Omental fat pad (tissue), 3 donors: ENCODE measurements at regions not wholly inside any gene's neighbourhood (a gene's known extent, or its start where the extent isn't known, plus 50 kb on each side); places are given as distances from the start of the nearest gene placed in this dataset.

Experiments used
- ATAC-seq: fragments of 150-250 bp; one replicate; pipeline ENCODE4 v1.9.1; 2016; ENCODE audit warnings: mild to moderate bottlenecking, moderate library complexity; ENCODE audit not compliant: low FRiP score
- DNase-seq: peaks from one replicate; pipeline ENCODE4 v3.0.0-alpha.2; 2019; ENCODE audit warnings: low spot score
- TF ChIP-seq, protein P1 (sequence below), 3 donors: fragments of 450-650 bp; IDR thresholded peaks; one replicate each; pipeline ENCODE4 v1.5.1; 2016 to 2017; ENCODE audit warnings: antibody characterized with exemption in 3 of 3, mild to moderate bottlenecking in 3 of 3, moderate library complexity in 2 of 3

DNA sequence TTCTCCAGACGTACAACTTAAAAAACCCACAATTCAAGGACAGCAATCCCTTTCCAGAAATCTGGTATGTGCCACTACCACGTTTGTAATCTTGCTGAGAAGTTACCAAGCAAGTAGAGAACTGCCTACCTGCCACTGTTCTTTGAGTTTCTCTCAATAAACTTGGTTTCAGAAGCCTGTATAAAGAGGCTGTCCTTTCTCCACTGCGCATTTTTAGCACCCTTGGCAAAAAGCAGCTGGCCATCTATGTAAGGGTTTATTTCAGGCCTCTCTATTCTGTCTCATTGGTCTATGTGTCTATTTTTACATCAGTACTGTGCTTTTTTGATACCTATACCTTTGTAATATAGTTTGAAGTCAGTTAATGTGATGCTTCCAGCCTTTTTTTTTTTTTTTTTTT is 665.1 kb upstream of the BRINP3 start:
- ATAC-seq (no peak), DNase-seq (no peak)
- TF ChIP-seq, protein P1, sequence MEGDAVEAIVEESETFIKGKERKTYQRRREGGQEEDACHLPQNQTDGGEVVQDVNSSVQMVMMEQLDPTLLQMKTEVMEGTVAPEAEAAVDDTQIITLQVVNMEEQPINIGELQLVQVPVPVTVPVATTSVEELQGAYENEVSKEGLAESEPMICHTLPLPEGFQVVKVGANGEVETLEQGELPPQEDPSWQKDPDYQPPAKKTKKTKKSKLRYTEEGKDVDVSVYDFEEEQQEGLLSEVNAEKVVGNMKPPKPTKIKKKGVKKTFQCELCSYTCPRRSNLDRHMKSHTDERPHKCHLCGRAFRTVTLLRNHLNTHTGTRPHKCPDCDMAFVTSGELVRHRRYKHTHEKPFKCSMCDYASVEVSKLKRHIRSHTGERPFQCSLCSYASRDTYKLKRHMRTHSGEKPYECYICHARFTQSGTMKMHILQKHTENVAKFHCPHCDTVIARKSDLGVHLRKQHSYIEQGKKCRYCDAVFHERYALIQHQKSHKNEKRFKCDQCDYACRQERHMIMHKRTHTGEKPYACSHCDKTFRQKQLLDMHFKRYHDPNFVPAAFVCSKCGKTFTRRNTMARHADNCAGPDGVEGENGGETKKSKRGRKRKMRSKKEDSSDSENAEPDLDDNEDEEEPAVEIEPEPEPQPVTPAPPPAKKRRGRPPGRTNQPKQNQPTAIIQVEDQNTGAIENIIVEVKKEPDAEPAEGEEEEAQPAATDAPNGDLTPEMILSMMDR (IDR thresholded peaks at IDR 0.05) = no peak

DNA sequence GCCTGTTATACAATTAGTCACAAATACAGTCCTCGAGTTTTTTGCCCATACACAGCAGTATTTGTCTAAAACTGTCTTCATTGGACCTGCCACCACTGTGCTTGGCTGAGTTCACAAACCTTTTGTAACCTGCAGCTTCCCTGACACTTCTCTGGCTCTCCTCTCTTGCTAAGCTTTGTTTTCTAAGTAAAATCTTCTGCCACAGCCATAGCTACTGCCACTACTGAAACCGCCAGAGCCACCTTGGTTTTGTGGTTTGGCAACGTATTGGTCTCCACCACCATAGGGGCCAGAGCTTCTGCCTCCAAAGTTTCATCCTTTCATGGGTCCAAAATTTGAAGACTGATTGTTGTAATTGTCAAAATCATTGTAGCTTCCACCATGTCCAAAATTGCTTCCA is 668.2 kb upstream of the BRINP3 start:
- ATAC-seq = no peak
- TF ChIP-seq, protein P1 (IDR thresholded peaks at IDR 0.05) = no peak
- DNase-seq = no peak

DNA sequence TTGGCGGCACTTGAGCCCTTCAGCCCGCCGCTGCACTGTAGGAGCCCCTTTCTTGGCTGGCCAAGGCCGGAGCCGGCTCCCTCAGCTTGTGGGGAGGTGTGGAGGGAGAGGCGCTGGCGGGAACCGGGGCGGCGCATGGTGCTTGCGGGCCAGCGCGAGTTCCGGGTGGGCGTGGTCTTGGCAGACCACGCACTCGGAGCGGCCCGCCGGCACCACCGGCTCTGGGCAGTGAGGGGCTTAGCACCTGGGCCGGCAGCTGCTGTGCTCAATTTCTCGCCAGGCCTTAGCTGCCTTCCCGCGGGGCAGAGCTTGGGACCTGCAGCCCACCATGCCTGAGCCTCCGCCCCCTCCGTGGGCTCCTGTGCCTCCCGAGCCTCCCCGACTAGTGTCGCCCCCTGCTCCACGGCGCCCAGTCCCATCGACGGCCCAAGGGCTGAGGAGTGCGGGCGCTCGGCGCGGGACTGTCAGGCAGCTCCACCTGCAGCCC is 673.7 kb upstream of the BRINP3 start:
- no peak for DNase-seq
- TF ChIP-seq, protein P1 (IDR thresholded peaks at IDR 0.05) = no peak
- no peak for ATAC-seq

DNA sequence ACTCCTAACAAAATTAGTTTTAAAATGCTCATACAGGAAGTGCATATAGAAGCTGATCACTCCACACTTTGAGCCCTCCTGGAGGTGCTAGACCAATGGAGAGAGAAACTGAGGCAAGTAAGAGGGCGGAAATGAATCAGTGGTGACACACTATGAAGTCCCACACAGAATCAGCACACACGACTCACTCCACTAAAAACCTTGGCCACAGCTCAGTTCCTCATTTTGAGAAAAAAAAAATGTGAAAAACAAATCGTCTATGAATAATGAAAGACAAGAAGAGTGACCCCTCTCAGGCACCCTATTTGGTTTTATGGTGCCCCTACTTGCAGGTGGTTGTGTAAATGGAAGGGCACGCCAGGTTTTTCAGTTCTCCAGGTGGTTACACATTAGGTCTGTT is 675.1 kb upstream of the BRINP3 start:
- DNase-seq (no peak), ATAC-seq (no peak)
- TF ChIP-seq, protein P1 (IDR thresholded peaks at IDR 0.05) = no peak

DNA sequence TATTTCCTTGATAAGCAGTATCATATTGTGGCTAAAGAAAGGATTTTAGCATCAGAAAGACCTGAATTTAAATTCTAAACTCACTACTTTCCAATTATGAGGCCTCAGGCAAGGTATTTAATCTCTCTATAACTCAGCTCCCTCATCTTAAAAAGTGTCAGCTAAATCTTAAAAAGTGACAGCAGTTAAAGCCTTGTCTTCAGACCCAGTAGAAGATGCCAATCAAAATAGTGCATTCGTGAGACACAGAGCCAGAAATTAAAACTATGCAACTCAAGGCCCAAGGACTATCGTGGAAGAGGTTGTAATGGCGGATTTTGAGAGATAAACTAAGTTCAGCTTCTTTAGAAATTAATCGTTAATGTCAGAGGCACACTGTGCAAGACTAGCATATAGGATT is 677.5 kb upstream of the BRINP3 start:
- DNase-seq = no peak
- TF ChIP-seq, protein P1 (IDR thresholded peaks at IDR 0.05) = no peak
- ATAC-seq = no peak

DNA sequence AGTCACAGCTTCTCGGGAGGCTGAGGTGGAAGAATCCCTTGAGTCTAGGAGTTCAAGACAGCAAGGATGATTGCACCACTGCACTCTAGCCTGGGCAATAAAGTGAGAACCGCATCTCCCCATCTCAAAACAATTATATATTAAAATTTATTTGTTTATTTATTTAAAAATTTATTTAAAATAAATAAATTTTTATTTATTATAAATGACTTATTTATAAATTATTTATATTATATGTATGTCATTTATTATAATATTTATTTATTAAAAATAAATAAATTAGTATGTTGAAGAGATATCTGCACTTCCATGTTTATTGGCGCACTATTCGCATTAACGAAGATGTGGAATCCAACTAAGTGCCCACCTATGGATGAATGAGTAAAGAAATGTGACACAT is 683.2 kb upstream of the BRINP3 start:
- ATAC-seq = no peak
- no peak for DNase-seq
- TF ChIP-seq, protein P1 (IDR thresholded peaks at IDR 0.05) = no peak

- TF ChIP-seq, protein P1 (IDR thresholded peaks at IDR 0.05) = no peak
- ATAC-seq (no peak), DNase-seq (no peak)
Observed at GRCh38 chr1:191162762-191163161, 685.1 kb upstream of the BRINP3 start.
